ENCODE measurements at regions not wholly inside any gene's neighbourhood (a gene's known extent, or its start where the extent isn't known, plus 50 kb on each side); places are given as distances from the start of the nearest gene placed in this dataset.
"Not testable (repeated sequence)": the region's sequence is repeated elsewhere in the genome, so short reads cannot be mapped to it uniquely, and the experiment has no call there.

DNA sequence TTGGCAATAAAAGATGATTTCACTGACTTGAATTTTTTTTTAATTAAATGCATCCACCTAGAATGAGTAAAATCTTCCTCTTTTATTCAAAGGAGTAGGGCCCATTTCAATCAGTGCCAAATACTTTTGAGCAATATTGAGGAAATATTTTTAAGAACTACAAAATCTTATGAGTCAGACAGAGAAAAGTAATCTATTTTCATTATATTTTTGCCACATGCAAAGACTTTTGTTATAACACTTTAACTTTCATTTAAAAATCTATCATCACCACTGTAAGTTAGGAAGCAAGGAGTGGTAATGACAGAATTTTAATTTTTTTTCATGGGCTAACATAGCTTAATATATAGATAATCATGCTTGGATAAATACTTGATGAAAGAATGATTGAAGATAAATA, 345.2 kb upstream of the KITLG start:
- no peak for DNase-seq

DNA sequence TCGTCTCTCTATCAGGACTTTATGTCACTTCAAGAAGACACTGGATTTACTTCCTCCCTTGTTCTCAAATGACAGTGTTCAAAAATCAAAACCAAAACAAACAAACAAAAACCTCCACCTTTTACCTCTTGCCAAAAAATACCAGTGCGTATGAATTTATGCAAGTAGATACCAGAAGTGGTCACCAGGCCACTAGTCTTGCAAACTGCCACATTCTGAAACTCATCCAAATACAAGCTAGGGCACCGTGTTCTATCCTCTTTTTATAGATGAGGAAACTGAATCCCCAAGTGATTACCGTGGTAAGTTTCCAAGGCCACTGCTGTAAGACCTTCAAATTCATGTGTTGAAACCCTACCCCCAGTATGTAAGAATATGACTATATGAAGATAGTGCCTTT, 343.9 kb upstream of the KITLG start:
- no peak for DNase-seq

DNA sequence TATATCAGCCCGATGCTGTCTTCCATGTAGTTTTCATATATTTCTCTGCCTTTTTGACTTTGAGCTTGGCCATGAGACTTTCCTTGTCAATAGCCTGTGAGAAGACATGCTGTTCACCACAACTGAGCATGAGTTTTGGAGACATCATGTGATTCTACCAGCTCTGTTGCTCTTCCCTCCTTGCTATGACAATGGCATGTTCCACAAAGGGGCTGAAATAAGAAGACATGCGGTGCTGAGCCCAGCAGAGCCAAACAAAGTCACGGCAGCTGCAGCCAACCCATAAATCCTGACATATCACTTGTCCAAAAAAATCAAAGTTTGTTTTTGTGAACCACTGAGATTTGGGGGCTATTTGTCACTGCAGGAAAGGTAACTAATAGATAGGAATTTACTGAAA, 343.4 kb upstream of the KITLG start:
- DNase-seq: no peak

DNA sequence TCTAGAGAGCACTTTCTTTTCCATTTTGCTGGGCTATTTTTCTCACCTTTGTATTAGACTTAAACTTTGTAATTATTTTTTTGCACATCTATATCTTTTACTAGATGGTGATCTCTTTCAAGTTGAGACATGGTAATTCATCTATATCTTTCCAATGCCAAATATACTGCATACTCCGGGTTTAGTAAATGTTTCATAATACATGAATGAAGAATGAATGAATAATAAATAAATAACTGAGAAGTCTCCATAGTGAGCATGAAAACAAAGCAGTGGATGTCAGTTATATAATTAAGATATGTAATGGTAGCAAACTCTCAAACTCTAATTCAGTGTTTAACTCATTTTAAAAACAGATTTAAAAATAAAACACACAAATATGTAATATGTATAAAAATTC, 342.5 kb upstream of the KITLG start:
- DNase-seq: no peak

DNA sequence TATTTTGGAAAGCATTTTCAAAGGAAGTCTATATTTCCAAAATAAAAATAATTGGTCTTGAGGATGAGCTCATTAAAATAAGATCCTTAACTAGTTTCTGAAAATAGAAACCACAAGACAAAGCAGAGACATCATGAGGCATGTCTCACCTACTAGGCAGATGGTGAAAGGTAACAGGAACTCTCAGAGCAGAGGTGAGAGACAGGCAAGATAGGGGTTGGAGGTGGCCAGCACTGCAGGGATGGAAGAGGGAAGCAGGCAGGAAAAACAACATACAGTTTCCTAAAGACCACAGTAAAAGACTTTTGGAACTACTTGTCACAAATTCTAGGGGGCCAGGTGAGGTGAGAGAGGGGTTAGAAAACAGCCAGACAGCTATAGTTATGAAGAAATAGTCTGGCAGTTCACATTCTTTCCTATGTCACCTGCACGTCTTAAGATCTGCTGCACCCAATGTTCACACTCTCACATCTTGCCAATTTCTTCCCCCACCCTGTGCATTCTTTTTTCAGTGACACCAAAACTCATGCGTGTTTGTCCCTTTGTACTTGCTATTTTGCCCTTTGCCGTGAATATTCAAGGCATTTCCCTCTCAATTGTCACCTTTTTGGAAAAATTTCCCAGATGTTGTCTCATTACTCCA, 341.7 kb upstream of the KITLG start:
- DNase-seq: no peak

DNA sequence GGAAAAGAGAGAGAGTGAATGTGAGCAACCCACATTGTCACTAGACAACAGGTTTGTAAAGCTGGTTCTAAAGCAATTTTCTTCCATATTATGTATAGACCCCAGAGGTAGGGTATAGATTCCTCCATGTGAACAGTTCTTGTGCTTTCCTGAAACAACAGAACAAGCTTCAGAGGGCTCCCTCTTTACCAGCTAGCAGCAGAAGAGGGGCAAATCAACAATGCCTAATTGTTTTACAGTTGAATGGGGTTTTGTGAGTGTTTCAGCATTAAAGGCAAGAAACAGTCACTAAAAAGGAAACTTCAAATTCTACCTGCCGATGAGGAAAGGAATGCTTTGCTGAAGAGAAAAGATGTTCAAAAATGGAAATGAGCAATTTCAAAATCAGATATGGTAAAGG, 341.2 kb upstream of the KITLG start:
- DNase-seq: no peak

DNA sequence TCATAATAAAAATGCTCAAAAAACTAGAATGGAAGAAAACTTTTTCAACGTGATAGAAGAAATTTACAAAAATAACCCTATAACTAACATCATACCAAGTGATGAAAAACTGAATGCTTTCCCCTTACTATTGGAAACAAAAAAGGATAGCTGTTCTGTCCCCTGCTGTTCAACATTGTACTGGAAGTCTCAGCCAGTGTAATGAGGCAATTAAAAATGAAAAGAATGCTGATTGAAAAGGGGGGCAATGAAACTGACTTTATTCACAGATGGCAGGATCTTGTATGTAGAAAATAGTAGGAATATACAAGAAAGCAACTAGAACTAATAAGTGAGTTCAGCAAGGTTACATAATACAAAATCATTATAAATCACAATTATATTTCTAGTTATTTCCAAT, 337.9 kb upstream of the KITLG start:
- no peak for DNase-seq

DNA sequence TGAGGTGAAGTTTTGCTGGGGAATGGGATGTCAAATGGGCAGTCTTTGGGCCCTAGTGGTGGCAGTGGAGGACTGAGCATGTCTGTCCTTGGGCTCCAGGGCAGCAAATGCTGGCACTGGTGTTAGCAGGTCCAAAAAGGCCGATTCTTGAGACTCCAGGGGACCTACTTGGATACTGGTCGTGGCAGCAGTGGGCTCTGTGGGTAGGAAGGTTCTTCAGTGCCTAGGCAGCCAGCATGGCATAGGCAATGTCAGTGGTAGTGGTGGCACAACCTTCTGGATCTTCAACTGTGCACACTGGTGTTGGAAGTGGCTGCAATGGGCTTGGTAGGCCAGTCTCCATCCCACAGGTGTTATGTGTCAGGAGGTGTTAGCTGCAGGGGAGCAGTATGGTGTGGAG, 334.7 kb upstream of the KITLG start:
- no peak for DNase-seq

DNA sequence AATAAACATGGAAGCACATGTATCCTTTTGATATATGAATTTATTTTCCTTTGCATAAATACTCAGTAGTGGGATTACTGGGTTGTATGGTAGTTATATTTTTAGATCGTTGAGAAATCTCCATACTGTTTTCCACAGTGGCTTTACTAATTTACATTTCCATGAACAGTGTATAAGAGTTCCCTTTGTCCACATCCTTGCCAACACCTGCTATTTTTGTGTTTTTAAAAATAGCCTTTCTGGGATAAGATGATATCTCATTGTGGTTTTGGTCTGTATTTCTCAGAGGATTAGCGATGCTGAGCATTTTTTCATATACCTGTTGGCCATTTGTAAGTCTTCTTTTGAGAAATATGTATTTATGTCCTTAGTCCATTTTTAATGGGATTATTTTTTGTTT, 329.2 kb upstream of the KITLG start:
- DNase-seq: no peak

DNA sequence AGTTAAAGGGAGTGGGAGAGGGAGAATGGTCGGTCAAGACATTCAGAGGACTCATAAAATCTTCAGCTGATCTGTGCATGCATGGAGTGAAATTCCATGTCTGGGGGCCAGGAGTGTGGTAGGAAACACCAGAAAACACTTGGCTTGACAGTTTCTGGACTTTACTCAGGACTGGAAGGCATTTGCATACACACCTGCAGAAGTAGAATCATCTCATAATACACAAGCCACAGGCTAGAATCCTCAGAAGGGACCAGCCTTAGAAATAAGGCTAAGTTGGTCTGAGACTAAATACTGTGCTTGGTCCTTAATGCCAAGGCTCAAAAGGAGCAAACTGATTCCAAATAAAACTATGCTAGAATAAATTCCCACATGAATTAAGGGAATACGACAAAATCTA, 328.1 kb upstream of the KITLG start:
- no peak for DNase-seq

DNA sequence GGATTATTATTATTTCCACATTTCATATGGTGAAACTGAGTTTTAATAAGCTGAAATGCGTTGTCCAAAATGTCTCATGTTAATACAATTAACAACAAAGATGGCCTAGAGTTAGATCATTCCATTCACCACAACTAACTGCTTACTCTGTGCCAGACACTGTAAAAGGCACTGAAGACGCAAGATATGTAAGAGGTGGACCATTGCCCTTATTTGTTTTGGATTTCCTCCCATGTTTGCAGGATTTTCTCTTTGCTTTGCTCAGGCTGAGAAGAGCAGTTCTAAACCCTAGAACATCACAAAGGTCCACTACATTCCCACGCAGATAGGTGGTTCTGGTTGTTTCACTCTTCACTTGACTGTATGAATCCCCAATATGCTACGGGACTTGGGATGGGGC, 324.4 kb upstream of the KITLG start:
- no peak for DNase-seq

DNA sequence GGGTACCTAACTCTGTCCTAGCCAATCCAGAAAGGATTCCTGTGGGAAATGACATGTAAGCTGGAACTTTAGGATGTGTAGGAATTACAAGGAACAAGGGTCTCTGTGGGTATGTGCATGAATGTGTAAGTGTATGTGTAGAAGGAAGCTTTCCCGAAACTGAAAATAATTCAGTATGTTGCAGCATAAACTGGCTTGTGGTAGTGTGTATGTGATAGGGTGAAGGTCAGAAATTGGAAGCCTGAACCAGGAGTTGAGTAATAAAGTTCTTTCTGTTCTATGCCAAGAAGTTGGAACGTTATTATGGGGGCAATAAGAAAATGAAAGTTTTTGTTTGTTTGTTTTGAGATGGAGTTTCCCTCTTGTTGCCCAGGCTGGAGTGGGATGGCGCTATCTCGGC, 323.1 kb upstream of the KITLG start:
- DNase-seq: no peak

DNA sequence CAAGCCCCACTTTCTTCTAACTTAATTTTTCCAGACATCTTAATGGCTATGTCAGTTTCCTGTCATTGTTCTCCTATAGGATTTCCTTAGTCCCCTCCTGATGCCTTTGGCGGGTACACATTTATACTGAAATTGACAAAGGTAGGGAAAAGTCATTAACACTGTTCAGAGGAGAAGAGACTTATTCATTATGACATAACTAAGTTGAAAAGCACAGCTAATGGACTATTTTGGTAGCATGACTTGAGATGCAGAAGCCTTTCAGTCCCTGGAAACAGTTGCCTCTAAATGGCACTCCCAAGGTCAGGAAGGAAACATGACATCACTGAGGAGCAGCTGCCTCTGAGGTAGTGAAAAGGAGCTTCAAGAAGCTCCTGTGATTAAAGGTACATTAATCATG, 317.5 kb upstream of the KITLG start:
- no peak for DNase-seq

DNA sequence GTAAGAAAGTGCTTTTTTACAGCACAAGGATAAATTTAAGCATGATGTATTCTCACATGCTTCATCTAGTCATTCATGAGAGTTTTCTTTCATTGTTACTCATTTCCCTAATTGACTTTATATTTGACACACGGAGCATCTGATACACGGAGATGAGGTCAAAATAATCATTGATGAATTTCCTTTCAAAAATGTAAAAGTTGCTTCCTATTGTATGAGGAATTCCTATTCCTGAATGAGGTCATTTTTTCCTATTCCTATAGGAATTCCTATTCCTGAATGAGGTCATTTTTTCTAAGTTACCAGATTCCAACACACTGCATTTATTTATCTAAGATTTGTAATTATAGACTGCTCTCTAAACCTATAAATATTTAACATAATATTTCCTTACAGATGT, 316.7 kb upstream of the KITLG start:
- DNase-seq: no peak

DNA sequence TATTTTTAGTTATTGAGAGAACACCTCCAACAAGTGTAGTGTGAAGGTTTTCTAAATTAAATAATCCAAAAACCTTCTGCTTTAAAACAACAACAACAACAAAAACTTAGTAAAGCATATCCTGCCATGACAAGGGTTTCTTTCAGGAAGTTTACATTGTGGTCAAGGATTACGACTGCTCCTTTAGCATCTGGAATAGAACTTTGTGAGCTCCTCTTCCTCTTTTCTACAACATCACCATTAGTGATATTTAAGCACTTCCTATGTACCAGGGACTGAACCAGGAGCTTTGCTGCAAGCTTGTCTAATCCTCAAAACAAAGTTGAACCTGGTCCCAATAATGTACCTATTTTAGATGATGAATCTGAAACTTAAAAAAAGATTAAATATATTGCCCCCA, 315.4 kb upstream of the KITLG start:
- DNase-seq: no peak

DNA sequence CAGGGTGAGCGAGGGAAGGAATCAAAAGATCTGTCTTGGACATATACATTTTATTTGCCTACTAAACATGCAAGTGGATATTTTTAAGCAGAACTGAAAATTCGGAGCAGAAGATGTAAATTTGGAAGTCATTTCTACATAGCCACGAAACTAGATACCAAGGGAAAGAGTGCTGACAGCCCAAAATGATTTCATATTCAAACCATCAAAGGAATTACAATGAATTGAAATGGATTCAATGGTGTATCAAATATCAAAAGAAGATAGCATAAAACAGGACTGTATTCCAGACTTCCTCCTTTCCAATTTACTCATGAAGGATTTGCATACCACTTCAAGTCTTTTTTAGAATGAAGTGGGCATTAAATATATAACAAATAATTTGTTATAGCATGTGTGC, 313.5 kb upstream of the KITLG start:
- DNase-seq: no peak

DNA sequence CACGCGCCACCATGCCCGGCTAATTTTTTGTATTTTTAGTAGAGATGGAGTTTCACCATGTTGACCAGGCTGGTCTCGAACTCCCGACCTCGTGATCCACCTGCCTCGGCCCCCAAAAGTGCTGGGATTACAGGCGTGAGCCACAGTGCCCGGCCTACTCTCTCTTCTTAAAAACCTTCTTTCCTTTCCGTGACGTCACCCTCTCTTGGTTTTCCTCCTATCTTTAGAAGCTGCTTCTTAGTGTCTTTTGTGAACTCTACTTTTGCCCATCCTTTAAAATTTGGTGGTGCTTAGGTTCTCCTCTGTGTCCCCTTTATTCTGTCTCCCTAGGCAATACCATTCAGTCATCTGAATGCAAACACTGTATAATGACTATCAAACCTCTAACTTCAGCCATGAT, 311.2 kb upstream of the KITLG start:
- not testable (repeated sequence) for DNase-seq

DNA sequence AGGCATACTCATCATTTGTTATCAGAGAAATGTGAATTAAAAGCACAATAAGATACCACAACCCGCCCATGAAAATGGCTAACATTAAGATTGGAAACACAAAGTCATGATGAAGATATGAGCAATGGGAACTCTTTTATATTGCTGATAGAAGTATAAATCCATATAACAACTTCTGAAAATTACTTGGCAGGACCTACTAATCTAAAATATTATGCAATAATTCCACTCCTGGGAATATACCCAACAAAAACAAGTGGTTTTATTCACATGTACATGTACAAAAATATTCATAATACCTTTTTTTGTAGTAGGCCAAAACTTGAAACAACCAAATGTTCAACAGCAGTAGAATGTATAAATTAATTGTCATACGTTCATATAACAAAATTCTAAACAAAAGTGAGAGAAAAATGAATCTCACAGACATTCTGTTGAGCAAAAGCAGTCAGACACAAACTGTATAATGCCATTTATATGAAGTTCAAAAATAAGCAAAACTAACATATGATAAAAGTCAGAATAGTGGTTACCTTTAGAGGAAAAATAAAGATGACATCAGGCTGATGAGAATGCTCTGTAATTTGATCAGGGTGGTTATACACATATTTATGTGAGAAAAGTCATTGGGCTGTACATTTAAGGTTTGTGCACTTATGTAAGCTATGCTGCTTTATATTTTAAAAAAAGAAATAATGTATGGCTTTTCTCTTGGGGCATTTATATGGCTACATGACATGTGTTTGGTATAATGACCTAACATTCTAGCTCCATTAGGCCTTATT, 309.2 kb upstream of the KITLG start:
- no peak for DNase-seq

DNA sequence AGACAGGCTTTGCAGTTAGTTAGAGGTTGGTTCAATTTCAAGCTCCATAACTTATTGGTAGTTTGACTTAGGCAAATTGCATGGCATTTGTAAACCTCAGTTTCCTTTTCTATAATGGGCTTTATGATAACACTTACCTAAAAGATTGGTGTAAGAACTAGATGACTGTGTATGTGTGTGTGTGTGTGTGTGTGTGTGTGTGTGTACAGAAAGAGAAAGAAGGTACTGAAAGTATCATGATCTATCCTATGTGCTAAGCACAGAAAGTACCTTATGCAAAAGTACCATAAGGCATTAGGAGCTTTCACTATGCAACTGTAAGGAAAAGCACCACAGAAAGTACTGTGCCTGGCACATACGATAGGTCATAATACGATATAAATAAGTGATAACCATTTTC, 304.3 kb upstream of the KITLG start:
- DNase-seq: no peak

DNA sequence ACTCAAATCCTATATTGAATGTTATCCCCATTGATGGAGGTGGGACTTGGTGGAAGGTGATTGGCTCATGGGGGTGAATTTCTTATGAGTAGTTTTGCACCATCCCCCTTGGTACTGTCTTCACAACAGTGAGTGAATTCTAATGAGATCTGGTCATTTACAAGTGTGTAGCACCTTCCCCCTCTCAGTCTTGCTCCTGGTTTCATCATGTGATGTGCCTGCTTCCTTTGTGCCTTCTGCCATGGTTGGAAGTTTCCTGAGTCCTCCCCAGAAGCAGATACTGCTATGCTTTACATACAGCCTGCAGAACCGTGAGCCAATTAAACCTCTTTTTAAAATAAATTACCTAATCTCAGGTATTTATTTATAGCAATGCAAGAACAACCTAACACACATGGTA, 302.4 kb upstream of the KITLG start:
- DNase-seq: no peak

DNA sequence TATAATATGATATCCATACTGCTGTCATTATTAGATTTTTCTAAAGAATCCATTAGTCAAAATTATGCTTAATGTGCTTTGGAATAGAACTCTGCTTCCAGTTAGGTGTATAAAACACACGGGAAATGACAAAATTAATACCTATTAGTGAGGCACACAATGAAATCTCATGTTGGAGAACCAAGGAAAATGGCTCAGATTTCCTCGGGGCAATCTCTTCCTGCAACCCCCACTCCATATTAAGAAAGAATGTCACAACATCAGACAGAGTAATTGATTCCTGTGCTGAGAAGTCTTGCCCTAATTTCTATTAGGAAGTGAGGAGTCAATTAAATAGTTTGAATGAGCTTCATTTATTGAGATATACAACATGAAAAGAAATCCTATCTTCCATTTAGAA, 299.8 kb upstream of the KITLG start:
- DNase-seq: no peak

DNA sequence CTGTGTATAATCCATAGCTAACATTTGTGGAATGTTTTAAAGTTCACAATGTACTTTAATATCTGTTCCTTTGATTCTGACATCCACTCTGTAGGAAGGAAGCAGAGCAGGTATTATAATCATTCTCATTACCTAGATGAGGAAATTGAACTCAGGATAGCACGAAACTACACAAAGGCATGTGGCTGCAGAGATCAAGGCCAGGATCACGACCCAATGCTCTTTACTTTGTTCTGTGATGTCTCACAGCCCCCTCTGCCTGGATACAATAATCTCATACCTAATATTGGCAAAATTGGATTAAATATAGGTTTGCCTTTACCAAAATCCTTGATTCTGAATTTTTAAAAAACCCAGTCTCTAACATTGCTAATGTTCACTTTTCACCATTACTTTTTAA, 298.0 kb upstream of the KITLG start:
- DNase-seq: no peak

DNA sequence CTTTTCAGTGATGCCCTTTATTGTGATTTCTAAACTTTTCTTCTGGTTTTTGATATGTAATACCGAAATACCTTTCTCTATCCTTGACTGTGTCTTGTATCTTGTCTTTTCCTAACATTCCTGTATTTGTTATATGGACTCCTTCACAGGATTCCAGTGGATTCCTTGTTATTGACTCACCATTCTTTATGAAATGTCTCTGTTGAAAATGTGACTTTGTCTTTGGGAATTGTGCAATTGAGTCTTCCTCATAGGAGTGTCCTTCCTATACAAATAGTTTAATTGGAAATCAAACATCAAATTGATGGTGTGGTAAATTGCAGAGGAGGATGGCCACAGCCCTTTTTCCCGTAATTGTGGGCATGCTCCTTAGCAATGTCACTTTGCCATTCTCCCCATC, 296.6 kb upstream of the KITLG start:
- no peak for DNase-seq

DNA sequence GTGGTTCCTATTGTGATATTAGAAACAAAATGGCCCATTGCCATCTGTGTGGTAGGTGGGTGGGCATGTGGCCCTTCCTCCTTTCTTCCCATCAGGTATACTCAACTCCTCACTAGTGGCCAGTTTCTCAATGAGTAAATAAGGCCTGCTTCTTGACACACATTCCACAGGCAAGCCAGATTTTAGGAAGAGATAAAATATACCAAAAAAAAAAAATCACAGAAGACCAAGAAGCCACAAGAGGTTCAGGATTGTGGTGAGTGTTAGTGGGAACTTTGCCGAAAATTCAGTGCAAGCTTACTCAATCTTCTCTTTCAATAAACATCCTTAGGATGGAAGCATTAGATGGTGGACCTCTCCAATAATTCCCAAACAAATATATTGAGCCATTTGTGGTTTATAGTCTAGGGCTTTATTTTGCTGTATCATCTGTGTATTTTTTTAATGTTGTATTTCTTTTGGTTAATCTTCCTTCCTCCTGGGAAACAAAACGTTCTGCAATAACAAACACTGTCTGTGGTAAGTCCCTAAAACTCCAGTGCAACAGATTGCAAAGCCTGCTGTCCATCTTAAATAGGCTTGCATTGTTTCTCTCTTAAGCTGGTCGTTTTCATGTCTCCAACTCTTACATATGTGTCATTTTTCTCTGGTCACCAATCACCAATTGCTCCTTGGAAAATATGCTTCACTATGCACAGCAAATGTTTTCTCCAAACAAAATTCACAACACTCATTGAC, 289.9 kb upstream of the KITLG start:
- no peak for DNase-seq
